OCI-LY7 (cell line): ENCODE measurements at regions not wholly inside any gene's neighbourhood (a gene's known extent, or its start where the extent isn't known, plus 50 kb on each side); places are given as distances from the start of the nearest gene placed in this dataset.

Experiments
- BruUV-seq: library from RNA; stranded (reverse); fragments of 400-500 nt; replicated peaks from 2 replicates; lab custom pipeline; 2021; lab: Mats Ljungman, UMichigan
- CTCF ChIA-PET: fragments of 300-600 bp; sonication (Branson Sonifier 250); formaldehyde crosslinking; loops from one replicate; lab custom pipeline; 2022; ENCODE audit warnings: antibody characterized with exemption; ENCODE audit not compliant: unreplicated experiment; lab: Charles Lee
- POLR2A ChIA-PET: fragments of 300-600 bp; sonication (Branson Sonifier 250); formaldehyde crosslinking; loops from one replicate; lab custom pipeline; 2022; ENCODE audit warnings: antibody characterized with exemption; lab: Charles Lee
- DNase-seq: peaks from one replicate; pipeline ENCODE4 v3.0.0-alpha.2; 2015; ENCODE audit warnings: low spot score
- H2AFZ ChIP-seq: fragments of 200-600 bp; sonication (generic), shearing (Covaris generic); 2 replicates; pipeline ENCODE4 v1.6.1; 2014; ENCODE audit warnings: mild to moderate bottlenecking, antibody characterized with exemption, low read length, moderate library complexity
- H3K27ac ChIP-seq: fragments of 200-600 bp; sonication (generic); 2 replicates; pipeline ENCODE4 v1.5.1; 2014; ENCODE audit warnings: mixed run types, low read depth, mild to moderate bottlenecking, moderate library complexity, low read length, inconsistent platforms; ENCODE audit not compliant: poor library complexity, severe bottlenecking
- H3K36me3 ChIP-seq: fragments of 200-600 bp; sonication (generic); 2 replicates; pipeline ENCODE4 v1.6.1; 2014; ENCODE audit warnings: mild to moderate bottlenecking, antibody characterized with exemption, low read length, moderate library complexity, mixed read lengths; ENCODE audit not compliant: insufficient read depth
- H3K4me1 ChIP-seq: fragments of 200-600 bp; sonication (generic); 2 replicates; pipeline ENCODE4 v1.5.1; 2014; ENCODE audit warnings: mild to moderate bottlenecking, low read length; ENCODE audit not compliant: insufficient read depth, poor library complexity, severe bottlenecking
- H3K4me2 ChIP-seq: fragments of 200-600 bp; sonication (generic); 2 replicates; pipeline ENCODE4 v1.6.1; 2014; ENCODE audit warnings: mild to moderate bottlenecking, low read length
- H3K4me3 ChIP-seq: fragments of 200-600 bp; sonication (generic); 2 replicates; pipeline ENCODE4 v1.5.1; 2014; ENCODE audit warnings: mild to moderate bottlenecking, low read depth, low read length; ENCODE audit not compliant: poor library complexity, severe bottlenecking
- H3K79me2 ChIP-seq: fragments of 200-600 bp; sonication (generic); 2 replicates; pipeline ENCODE4 v1.6.1; 2016; ENCODE audit warnings: low read depth, mild to moderate bottlenecking, low read length, moderate library complexity, mixed read lengths; ENCODE audit not compliant: insufficient read depth
- H3K9me2 ChIP-seq: fragments of 200-600 bp; sonication (generic); 2 replicates; pipeline ENCODE4 v1.6.1; 2016; ENCODE audit warnings: mild to moderate bottlenecking, low read length, mixed read lengths; ENCODE audit not compliant: insufficient read depth
- H3K9me3 ChIP-seq: fragments of 200-600 bp; sonication (generic); 2 replicates; pipeline ENCODE4 v1.6.1; 2014; ENCODE audit warnings: mild to moderate bottlenecking, mixed run types, low read length, mixed read lengths
- H4K20me1 ChIP-seq: fragments of 200-600 bp; sonication (generic); 2 replicates; pipeline ENCODE4 v1.6.1; 2014; ENCODE audit warnings: mild to moderate bottlenecking, antibody characterized with exemption, low read length, moderate library complexity, mixed read lengths; ENCODE audit not compliant: insufficient read depth
- EZH2phosphoT487 ChIP-seq: fragments of 200-600 bp; sonication (generic); IDR thresholded peaks from 2 replicates; pipeline ENCODE4 v1.6.1; 2018; ENCODE audit warnings: low read depth, borderline replicate concordance, mild to moderate bottlenecking, mixed run types, antibody characterized with exemption, low read length, moderate library complexity, mixed read lengths
- intact Hi-C: fragments of 100-400 bp; cut with micrococcal nuclease; formaldehyde crosslinking; loops from one replicate; pipeline ENCODE4 v1.10.0; 2022; ENCODE audit not compliant: unreplicated experiment
- TF ChIP-seq, protein P1 (sequence below): fragments of 200-600 bp; sonication (generic); conservative IDR thresholded peaks from 2 replicates; pipeline ENCODE4 v1.5.1; 2014; ENCODE audit warnings: mild to moderate bottlenecking, antibody characterized with exemption, low read length, moderate library complexity, mixed read lengths

DNA sequence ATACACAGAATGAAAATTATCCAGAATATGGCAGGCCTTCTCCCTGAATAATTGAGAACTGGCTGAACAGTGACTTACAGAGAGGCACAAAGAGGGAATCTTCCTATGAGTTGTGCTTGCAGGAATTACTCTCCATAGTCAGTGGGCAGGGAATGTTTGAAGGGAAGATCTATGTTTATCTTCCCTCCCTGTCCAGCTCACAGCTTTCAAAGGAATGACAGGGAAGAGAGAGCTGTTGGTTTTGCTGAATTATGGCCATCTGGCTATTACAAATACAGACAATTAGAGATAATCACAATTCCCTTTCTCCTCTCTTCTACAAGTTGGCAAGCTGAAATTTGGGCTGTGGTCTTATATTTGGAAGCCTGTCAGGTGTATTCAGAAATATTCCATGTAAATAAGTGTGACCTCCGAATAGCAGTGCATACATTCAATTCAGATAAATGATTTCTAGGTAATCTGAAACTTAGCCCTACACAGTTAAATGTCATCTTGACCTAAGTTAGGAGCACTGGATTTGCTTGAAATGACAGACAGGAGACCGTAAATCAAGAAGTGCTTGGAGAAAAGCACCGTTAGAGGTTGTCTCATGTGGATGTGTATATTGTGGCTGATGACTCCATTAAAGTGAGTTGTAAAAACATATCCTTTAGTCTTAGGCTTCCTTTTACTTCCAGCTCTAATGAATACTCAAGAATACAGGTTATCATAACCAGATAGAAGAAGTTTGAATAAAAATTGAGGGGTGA lies 136.8 kb downstream of the C4orf33 start:
- no peak for TF ChIP-seq EZH2phosphoT487
- TF ChIP-seq, protein P1, sequence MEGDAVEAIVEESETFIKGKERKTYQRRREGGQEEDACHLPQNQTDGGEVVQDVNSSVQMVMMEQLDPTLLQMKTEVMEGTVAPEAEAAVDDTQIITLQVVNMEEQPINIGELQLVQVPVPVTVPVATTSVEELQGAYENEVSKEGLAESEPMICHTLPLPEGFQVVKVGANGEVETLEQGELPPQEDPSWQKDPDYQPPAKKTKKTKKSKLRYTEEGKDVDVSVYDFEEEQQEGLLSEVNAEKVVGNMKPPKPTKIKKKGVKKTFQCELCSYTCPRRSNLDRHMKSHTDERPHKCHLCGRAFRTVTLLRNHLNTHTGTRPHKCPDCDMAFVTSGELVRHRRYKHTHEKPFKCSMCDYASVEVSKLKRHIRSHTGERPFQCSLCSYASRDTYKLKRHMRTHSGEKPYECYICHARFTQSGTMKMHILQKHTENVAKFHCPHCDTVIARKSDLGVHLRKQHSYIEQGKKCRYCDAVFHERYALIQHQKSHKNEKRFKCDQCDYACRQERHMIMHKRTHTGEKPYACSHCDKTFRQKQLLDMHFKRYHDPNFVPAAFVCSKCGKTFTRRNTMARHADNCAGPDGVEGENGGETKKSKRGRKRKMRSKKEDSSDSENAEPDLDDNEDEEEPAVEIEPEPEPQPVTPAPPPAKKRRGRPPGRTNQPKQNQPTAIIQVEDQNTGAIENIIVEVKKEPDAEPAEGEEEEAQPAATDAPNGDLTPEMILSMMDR: no peak
- CTCF ChIA-PET: no interaction called here
- intact Hi-C loops: no loop called here
- H4K20me1 ChIP-seq: no peaks in the 10 kb centered on the region
- H3K4me3 ChIP-seq: no peak overlapping the region
- H3K4me1 ChIP-seq: no peaks in the 10 kb centered on the region
- no TSS peak for BruUV-seq
- H2AFZ ChIP-seq: no peak overlapping the region
- POLR2A ChIA-PET: interaction anchor here (1.0 to 1.2 kb wide), 2 partner anchors 21 to 1066 kb away, joined by 3 to 5 read pairs; no protein-coding TSS in a partner anchor
- H3K27ac ChIP-seq: no peak overlapping the region
- DNase-seq: no peak
- no peaks in the 10 kb centered on the region for H3K36me3 ChIP-seq
- H3K79me2 ChIP-seq: no peaks in the 10 kb centered on the region
- H3K9me2 ChIP-seq: no peaks in the 10 kb centered on the region
- H3K9me3 ChIP-seq: no peaks in the 10 kb centered on the region
- no peak overlapping the region for H3K4me2 ChIP-seq

DNA sequence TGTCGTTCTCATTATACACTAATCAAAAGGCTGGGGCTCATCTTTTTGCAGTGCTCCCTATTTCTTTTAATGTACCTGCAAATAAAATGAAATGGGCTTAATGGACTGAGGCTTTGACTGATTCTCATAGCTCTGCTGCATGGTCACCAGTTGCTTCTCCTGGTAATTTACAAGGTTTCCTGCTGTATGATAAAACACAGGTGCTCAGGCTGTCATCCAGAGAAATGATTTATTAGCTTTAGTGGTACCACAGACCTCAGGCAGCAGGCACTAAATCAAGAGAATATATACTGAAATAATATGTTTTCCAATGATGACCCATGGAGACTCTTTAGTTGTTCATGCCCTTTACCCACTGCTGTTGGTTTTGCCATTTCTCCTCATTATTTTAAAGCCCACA lies 137.7 kb downstream of the C4orf33 start:
- Histone ChIP-seq H3K9me2 (no peaks in the 10 kb centered on the region), H3K4me2 (no peak overlapping the region), H2AFZ (no peak overlapping the region), H3K4me3 (no peak overlapping the region), H3K79me2 (no peaks in the 10 kb centered on the region), H3K27ac (no peak overlapping the region), H3K36me3 (no peaks in the 10 kb centered on the region), H4K20me1 (no peaks in the 10 kb centered on the region), H3K9me3 (no peaks in the 10 kb centered on the region), H3K4me1 (no peaks in the 10 kb centered on the region)
- intact Hi-C loops: no loop called here
- no peak for TF ChIP-seq EZH2phosphoT487
- TF ChIP-seq, protein P1: no peak
- ChIA-PET POLR2A (interaction anchor here (1.2 kb wide), 1 partner anchor 22 kb away, joined by 5 read pairs; no protein-coding TSS in a partner anchor), CTCF (no interaction called here)
- no peak for DNase-seq
- no TSS peak for BruUV-seq

DNA sequence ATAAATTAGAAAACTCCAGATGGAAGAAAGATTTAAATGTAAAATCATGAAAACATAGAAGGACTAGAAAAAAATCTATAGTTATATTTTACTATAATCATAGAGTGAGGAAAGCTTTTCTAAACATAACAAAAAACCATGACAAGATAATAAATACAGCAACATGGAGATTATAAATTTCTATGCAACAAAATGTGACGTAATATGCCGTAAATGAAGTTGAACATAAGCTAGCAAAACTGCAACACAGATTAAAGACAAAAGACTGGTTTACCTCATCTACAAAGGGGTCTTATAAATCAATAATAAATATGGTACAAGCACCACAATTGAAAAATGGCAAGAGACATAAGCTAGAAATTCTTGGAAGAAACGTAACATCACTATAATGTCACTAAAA lies 140.4 kb downstream of the C4orf33 start:
- no TSS peak for BruUV-seq
- Histone ChIP-seq H3K27ac (no peak overlapping the region), H3K4me1 (no peaks in the 10 kb centered on the region), H3K9me2 (no peaks in the 10 kb centered on the region), H2AFZ (no peak overlapping the region), H3K4me2 (no peak overlapping the region), H3K9me3 (no peaks in the 10 kb centered on the region), H3K36me3 (no peaks in the 10 kb centered on the region), H3K4me3 (no peak overlapping the region), H4K20me1 (no peaks in the 10 kb centered on the region), H3K79me2 (no peaks in the 10 kb centered on the region)
- CTCF ChIA-PET: no interaction called here
- TF ChIP-seq EZH2phosphoT487: no peak
- TF ChIP-seq, protein P1: no peak
- no peak for DNase-seq
- intact Hi-C loops: no loop called here
- POLR2A ChIA-PET: no interaction called here
